Gastrocnemius medialis (tissue), 4 donors: ENCODE measurements at regions not wholly inside any gene's neighbourhood (a gene's known extent, or its start where the extent isn't known, plus 50 kb on each side); places are given as distances from the start of the nearest gene placed in this dataset.

ENCODE experiments used
- ATAC-seq, 2 donors: fragments of 150-250 bp; one replicate each; pipeline ENCODE4 v1.9.1; 2016
- DNase-seq, 2 donors: peaks; one replicate each; pipeline ENCODE4 v3.0.0-alpha.2; 2019
- H3K27ac ChIP-seq, 4 donors: fragments of 200-600 bp; sonication (generic); 1 replicate in 1 of 4; 2 replicates in 3 of 4; pipeline ENCODE4 v1.5.1; 2016 to 2018; ENCODE audit warnings: mild to moderate bottlenecking in 2 of 4, moderate library complexity in 1 of 4
- H3K27me3 ChIP-seq, 3 donors: fragments of 200-600 bp; sonication (generic) in 2 of 3; 1 replicate in 1 of 3; 2 replicates in 2 of 3; pipeline versions ENCODE4 v1.5.1 to v1.6.0; 2016 to 2019; ENCODE audit warnings: mild to moderate bottlenecking in 1 of 3, moderate library complexity in 1 of 3
- H3K36me3 ChIP-seq, 2 donors: fragments of 200-600 bp; sonication (generic) in 1 of 2; one replicate each; pipeline ENCODE4 v1.5.1; 2017 to 2018
- H3K4me1 ChIP-seq, 2 donors: fragments of 200-600 bp; sonication (generic) in 1 of 2; one replicate each; pipeline ENCODE4 v1.5.1; 2016 to 2017; ENCODE audit warnings: mild to moderate bottlenecking in 2 of 2
- H3K4me3 ChIP-seq, 4 donors: fragments of 200-600 bp; sonication (generic) in 3 of 4; 1 replicate in 1 of 4; 2 replicates in 3 of 4; pipeline ENCODE4 v1.5.1; 2016 to 2019; ENCODE audit warnings: mild to moderate bottlenecking in 2 of 4
- H3K9me3 ChIP-seq, 3 donors: fragments of 200-600 bp; sonication (generic) in 2 of 3; 1 replicate in 1 of 3; 2 replicates in 2 of 3; pipeline ENCODE4 v1.5.1; 2016 to 2019
- POLR2A ChIP-seq, 2 donors: fragments of 450-650 bp; IDR thresholded peaks; one replicate each; pipeline ENCODE4 v1.6.1; 2017; ENCODE audit warnings: antibody characterized with exemption in 2 of 2, mild to moderate bottlenecking in 2 of 2, moderate library complexity in 2 of 2
- in situ Hi-C, 4 donors: fragments of 200-750 bp; cut with MboI; loops; one replicate each; pipeline versions ENCODE4 v1.15.0 to v1.8.0; 2017; ENCODE audit warnings: low sequenced_read_pairs in 4 of 4
- intact Hi-C: fragments of 100-400 bp; cut with DNase I; formaldehyde crosslinking; loops from one replicate; pipeline ENCODE4 v1.15.1; 2023; ENCODE audit warnings: low total_unique reads
- TF ChIP-seq, protein P1 (sequence below), 5 experiments: fragments of 450-650 bp in 3 of 5; fragments of 200-600 bp in 2 of 5; sonication (generic) in 2 of 5; IDR thresholded peaks in 4 of 5; conservative IDR thresholded peaks in 1 of 5; 1 replicate in 4 of 5; 2 replicates in 1 of 5; pipeline ENCODE4 v1.5.1; 2016 to 2019; ENCODE audit warnings: antibody characterized with exemption in 5 of 5, mild to moderate bottlenecking in 3 of 5, moderate library complexity in 3 of 5

DNA sequence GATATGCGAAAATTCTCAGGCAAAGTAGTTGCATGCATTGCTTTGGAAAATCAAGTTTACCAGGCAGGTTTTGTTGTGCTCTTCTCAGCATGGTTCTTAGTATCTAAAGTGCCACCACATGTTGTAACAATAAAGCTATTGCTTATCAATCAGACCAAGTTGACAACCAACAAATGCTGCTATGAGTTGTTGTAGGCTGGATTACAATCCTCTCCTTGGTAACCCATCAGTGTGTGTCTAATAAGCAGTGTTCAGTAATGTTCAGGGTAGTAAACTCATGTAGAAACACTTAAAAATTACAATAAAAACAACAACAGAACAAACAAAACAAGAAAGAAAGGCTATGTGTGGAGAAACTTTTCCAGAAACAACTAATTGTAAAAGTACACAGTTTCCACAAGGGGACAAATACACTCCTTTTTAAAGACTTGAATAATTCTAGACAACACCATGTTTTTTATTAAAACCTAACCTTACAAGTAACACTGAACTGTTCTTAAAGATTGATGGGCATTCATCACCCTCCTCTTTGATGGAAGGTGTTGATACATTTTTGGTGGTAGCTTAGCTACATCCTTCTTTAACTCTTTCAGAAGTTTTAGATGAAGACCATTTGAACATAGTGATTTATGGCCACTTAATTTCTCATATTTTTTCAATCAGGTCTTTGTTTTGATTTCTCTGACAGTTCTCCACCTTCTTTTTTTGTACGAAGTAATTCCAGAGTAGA lies 370.9 kb upstream of the SEMA3A start:
- H3K4me3 ChIP-seq = no peak overlapping the region
- intact Hi-C loops (no loop called here), in situ Hi-C loops (no loop called here)
- ATAC-seq (no peak), DNase-seq (no peak)
- TF ChIP-seq, protein P1, sequence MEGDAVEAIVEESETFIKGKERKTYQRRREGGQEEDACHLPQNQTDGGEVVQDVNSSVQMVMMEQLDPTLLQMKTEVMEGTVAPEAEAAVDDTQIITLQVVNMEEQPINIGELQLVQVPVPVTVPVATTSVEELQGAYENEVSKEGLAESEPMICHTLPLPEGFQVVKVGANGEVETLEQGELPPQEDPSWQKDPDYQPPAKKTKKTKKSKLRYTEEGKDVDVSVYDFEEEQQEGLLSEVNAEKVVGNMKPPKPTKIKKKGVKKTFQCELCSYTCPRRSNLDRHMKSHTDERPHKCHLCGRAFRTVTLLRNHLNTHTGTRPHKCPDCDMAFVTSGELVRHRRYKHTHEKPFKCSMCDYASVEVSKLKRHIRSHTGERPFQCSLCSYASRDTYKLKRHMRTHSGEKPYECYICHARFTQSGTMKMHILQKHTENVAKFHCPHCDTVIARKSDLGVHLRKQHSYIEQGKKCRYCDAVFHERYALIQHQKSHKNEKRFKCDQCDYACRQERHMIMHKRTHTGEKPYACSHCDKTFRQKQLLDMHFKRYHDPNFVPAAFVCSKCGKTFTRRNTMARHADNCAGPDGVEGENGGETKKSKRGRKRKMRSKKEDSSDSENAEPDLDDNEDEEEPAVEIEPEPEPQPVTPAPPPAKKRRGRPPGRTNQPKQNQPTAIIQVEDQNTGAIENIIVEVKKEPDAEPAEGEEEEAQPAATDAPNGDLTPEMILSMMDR (IDR thresholded peaks at IDR 0.05 in 4 of 5, conservative IDR thresholded peaks at IDR 0.05 in 1 of 5) = no peak
- no peak for TF ChIP-seq POLR2A (IDR thresholded peaks at IDR 0.05)
- no peaks in the 10 kb centered on the region for H3K27me3 ChIP-seq
- H3K9me3 ChIP-seq = no peaks in the 10 kb centered on the region
- no peak overlapping the region for H3K27ac ChIP-seq
- H3K36me3 ChIP-seq = no peaks in the 10 kb centered on the region
- H3K4me1 ChIP-seq = no peaks in the 10 kb centered on the region

DNA sequence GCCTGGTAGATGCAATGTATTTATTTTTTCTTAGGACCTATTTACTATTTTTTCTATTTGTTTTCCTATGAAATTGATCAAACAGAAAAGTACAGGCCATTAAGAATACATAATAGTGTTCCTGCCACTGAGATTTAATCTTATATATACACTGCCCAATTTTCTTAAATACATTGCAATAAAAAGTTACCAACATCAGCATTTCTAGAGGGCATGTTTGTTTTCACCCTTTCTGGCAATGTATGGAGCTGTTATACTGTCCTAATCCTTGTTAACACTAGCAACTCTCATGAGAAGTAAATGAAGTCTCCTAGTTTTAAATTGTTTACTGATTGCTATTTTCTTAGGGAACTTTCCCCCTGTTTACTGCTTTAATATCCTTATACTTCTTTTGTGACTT lies 359.1 kb upstream of the SEMA3A start:
- no peak for TF ChIP-seq POLR2A (IDR thresholded peaks at IDR 0.05)
- TF ChIP-seq, protein P1 (IDR thresholded peaks at IDR 0.05 in 4 of 5, conservative IDR thresholded peaks at IDR 0.05 in 1 of 5) = no peak
- Histone ChIP-seq H3K4me1 (no peaks in the 10 kb centered on the region), H3K4me3 (no peak overlapping the region), H3K36me3 (no peaks in the 10 kb centered on the region), H3K27me3 (no peaks in the 10 kb centered on the region), H3K9me3 (no peaks in the 10 kb centered on the region), H3K27ac (no peak overlapping the region)
- in situ Hi-C loops = no loop called here
- ATAC-seq (no peak), DNase-seq (no peak)
- intact Hi-C loops = no loop called here

DNA sequence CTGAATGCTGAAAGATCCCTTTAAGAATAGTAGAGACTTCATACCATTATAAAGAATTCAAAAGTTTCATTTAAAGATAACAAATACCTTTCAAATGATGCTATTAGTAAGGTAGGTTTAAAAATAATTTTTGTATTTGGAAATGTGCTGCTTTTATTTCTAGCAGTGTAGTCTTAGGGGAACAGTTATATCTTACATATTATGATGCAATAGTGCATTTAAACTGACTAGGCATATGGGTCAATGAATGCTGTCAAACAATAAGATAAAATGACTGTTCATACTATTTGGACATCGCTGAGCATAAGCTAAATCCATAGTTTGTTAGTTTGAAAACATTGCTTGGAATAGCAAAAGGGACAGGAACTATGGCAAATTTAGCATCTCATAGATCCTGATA lies 354.8 kb upstream of the SEMA3A start:
- in situ Hi-C loops = no loop called here
- no peak for TF ChIP-seq POLR2A (IDR thresholded peaks at IDR 0.05)
- TF ChIP-seq, protein P1 (IDR thresholded peaks at IDR 0.05 in 4 of 5, conservative IDR thresholded peaks at IDR 0.05 in 1 of 5) = no peak
- Histone ChIP-seq H3K36me3 (no peaks in the 10 kb centered on the region), H3K27ac (no peak overlapping the region), H3K27me3 (no peaks in the 10 kb centered on the region), H3K4me1 (no peaks in the 10 kb centered on the region), H3K9me3 (no peaks in the 10 kb centered on the region), H3K4me3 (no peak overlapping the region)
- intact Hi-C loops = no loop called here
- DNase-seq (no peak), ATAC-seq (no peak)

DNA sequence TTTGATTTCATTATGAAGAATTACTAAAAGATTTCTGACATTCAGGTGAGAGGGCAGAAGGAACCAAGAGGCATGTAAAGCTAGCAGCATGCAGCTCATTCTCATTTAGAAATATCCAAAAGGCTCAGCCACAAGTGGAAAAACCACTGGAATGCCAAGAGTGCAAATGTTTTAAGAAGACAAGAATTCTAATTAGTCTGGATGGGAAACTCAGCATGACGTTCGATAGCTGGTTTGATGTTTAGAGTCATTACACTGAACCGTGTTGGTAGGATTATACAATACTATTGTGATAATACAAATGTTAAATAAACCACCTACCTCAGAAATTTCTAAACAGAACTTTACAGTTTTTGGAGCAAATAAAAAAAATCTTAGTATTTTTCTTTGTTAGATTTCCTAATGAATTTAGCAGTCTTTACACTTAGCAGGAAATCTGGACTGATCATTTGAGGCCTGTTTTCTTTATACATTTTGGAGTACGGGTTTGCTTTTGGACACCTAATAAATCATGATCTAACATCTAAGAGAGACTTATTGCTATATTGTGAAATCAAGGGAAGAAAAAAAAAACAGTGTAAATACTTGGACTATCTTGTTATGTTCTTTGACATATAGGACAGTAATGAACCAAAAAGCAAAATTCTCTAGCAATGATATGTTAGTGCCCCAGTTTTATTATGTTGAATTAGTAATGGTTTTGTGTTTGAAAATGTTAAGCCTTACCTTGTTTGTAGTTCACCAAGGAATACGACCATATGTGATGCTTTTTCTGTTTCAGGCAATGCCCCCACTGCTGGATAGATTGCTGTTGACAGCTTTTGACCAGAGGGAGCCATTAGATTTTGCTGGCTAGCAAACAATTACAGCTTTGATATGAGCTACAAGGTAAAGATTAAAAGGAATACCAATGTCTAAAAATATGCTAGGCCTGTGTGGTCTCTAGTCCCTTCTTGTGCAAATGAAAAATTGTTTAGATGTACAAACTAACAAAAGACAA lies 354.1 kb upstream of the SEMA3A start:
- H3K9me3 ChIP-seq = no peaks in the 10 kb centered on the region
- intact Hi-C loops = no loop called here
- DNase-seq (no peak), ATAC-seq (no peak)
- no peak overlapping the region for H3K27ac ChIP-seq
- TF ChIP-seq, protein P1 (IDR thresholded peaks at IDR 0.05 in 4 of 5, conservative IDR thresholded peaks at IDR 0.05 in 1 of 5) = no peak
- TF ChIP-seq POLR2A (IDR thresholded peaks at IDR 0.05) = no peak
- no peaks in the 10 kb centered on the region for H3K4me1 ChIP-seq
- no peak overlapping the region for H3K4me3 ChIP-seq
- in situ Hi-C loops = no loop called here
- no peaks in the 10 kb centered on the region for H3K36me3 ChIP-seq
- H3K27me3 ChIP-seq = no peaks in the 10 kb centered on the region
